ENCODE measurements at regions not wholly inside any gene's neighbourhood (a gene's known extent, or its start where the extent isn't known, plus 50 kb on each side); places are given as distances from the start of the nearest gene placed in this dataset.
"Not testable (repeated sequence)": the region's sequence is repeated elsewhere in the genome, so short reads cannot be mapped to it uniquely, and the experiment has no call there.

DNA sequence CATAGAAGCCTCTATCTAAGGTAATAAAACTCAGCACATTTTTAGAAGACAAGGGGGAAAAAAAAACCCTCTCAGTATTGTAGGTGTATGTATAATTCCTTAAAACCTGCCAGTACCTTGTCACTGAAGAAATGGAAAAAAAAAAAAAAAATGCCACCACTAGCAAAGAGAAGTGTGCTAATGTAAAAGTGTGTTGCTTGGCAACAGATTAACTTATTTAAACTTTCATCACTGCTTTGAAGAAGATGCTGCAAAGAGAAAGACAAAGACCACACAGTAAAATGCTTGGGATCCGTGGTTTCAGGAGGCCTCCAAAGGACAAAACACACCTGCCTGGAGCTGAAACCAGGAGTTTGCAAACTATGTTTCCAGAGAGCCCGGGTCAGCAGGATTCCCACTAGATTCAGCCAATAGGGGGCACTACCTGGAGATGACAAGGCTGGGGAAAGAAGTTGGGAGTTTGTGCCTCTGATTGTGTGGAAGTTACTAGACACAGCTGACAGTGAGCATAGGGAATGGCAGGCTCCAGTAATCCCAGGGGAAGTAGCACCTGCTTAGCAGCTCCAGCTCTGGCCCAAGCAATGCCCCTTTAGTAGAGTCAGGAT lies 169.1 kb upstream of the TRIB2 start:
- intact Hi-C loops (cut with DNase I): no loop called here
- no peak for DNase-seq (ENCODE audit: low spot score)

DNA sequence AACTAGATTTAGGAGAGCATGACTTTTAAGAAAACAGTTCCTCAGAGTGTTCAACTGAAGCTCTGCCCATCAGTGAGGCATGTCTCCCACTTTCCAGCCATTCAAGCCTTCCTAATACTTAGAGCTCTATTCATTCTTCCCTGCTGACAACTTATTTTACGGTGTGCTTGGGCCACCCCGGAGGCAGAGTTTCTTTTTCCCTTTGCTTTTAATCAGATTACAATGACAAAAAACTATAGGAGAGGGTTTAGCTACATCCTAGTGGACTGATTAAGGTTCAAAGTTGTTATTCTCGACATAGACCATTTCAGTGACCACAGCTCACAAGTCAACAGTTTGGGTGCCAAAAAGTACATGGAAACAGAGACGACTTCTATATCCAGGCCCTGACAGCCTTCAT lies 167.8 kb upstream of the TRIB2 start:
- no peak for DNase-seq (ENCODE audit: low spot score)

DNA sequence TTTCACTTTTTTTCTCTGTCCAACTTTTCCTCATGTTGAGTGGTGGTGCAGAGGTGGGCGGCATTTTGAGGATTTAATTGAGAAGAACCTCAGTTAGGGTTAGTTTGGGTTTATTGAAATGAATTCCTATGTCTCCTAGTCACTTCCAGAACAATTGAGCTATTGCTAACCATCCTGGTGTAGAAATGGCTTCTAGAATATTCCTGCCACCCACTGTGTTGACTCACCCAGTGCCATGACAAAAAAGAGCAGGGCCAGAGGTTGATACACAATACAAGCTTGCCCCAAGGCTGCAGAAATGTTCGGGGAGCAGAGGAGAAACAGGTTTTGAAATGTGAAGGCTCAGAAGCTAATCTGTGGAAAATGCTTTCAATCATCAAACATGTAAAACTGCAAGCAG lies 167.1 kb upstream of the TRIB2 start:
- no peak for DNase-seq (ENCODE audit: low spot score)
- intact Hi-C loops (cut with DNase I): loop anchor here (10.0 kb wide), 2 partner anchors 455 to 685 kb away; no protein-coding TSS in a partner anchor

More for the DNA sequence above, 167.8 kb upstream of the TRIB2 start:
- intact Hi-C loops (cut with DNase I): no loop called here

DNA sequence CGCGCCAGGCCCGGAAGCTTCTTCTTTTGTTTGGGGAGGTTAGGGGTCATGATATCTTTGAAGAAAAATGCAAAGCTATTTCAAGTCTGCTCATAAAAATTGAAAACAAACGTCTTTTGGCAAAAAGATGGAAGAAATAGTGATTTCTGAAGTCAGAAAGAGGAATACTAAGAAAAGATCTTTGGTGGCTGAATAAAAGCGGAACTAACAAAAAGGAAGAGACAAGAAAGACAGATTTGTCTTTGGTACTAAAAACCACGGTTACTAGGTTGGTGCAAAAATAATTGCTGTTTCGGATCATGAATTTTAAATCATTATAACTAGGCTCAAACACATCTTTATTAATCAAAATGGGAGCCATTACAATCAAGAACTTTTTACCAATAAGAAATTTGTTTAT lies 164.6 kb upstream of the TRIB2 start:
- no peak for DNase-seq (ENCODE audit: low spot score)
- intact Hi-C loops (cut with DNase I): loop anchor here (10.0 kb wide), 2 partner anchors 453 to 687 kb away; no protein-coding TSS in a partner anchor

DNA sequence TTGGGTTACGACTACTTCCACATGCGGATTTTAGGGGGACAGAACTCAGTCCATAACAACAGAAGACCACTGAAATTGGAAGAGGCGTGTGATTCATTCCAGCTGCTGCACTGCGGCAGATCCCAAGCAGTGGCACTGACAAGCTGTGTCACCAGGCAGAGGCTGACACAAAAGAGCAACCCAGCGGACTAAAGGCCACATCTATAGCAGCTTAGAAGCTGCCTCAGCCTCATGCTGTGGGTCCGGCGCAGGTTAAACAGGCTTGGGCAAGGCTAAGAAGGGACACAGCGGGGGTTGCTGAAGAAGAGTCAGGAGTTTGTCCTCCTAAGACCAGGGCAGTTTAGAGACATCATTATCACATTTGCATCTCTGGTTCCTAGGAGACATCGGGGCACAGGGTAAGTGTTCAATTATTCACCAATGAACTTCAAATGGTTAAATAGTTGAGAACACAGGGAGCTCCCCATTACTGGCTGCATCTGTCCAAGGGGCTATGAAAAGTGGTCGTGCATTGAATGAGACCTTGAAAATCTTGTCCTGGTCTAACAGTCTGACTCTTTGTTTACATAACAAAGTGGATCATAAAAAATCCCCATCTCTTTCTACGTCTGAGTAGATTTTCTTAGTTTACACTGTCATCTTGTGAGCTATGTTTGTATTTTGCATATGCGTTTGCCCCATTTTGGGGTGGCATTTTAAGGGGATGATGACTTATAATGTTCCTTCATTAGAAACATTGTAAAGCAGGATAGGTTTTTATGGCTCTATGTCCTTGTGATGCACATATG lies 162.3 kb upstream of the TRIB2 start:
- DNase-seq (ENCODE audit: low spot score): no peak
- intact Hi-C loops (cut with DNase I): loop anchor here (5.0 to 10.0 kb wide), 3 partner anchors 163 to 690 kb away; partner anchors contain the start of gene TRIB2

DNA sequence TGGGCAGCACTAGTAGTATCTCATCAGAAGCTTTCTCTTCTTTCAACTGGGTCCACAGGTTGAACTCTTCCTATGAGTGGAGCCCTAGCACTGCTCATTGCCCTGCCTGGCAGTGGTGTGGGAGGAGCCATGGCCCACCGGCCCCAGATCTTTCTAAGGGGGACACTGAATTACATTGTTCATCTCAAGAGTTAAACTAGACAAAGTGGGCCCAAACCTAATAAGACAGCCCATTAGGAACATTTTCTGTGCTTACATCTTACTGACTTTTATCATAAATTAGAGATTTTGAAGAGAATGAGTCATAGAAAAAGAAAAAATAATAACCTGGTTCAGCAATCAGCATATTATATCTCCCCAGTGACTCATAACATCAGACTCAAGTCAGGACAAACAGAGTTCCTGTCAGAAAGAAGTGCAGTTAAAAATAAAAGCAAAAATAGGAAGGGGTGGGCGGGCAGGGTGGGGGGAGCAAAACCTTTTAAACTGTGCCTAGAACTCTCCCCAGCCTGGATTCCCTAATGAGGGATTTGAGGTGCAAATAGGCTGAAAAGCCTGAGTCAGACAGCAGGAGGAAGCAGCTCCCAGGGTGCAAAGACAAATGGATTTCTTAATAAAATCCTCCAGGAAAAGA lies 161.6 kb upstream of the TRIB2 start:
- intact Hi-C loops (cut with DNase I): loop anchor here (5.0 to 10.0 kb wide), 3 partner anchors 162 to 690 kb away; partner anchors contain the start of gene TRIB2
- DNase-seq (ENCODE audit: low spot score): no peak

DNA sequence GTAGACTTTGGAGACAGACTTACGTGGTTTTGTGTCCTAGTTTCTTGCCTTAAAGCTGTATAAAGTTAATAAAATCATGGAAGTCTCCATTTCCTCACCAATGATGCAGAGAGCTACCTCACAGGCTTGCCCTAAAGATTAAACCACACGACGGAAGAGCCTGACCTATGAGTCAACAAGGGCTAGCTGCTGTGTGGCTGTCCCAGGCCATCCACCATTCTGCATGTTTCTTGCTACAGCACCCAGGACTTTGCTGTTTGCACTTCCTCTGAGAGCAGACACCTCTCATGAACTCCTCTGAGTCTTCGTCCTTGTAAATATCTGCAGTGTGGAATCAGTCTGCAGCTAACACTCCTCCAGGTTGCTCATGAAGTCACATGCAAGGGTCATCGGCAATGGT lies 160.0 kb upstream of the TRIB2 start:
- intact Hi-C loops (cut with DNase I): loop anchor here (5.0 to 10.0 kb wide), 3 partner anchors 161 to 692 kb away; partner anchors contain the start of gene TRIB2
- DNase-seq (ENCODE audit: low spot score): no peak

DNA sequence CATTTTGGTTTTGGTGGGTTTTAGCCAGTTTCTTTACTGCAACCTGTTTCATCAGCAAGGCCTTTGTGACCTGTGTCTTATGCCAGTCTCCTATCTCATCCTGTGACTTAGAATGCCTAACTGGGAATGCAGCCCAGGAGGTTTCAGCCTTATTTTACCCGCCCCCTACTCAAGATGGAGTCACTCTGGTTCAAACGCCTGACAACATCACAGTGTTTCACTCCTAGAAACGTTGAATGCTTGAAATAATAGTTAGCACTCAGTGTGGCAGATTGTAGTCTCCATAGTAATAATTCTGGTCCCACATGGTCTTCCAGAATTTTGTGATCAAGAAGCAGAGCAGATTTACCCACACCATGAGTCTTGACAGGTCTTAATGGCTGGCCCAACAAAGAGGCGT lies 159.0 kb upstream of the TRIB2 start:
- DNase-seq (ENCODE audit: low spot score): no peak
- intact Hi-C loops (cut with DNase I): loop anchor here (5.0 to 10.0 kb wide), 3 partner anchors 160 to 693 kb away; partner anchors contain the start of gene TRIB2

DNA sequence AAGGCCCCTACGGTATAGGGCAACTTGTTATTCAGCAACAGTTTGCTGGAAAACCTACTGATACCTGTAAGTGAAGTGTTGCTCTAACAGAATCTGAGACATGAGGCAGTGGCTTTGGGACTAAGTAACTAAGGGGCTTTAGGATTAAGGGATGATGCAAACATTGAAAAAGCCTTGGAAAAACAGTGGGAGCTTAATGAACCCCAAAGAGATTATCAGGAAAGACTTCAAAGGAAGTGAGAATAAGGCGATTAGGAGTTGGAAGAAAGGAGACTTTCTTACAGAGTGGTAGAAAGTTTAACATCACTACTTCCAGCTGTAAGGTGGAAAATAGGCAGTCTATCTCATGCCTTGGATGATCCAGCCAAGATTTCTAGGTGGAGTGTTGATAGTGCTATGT lies 158.2 kb upstream of the TRIB2 start:
- intact Hi-C loops (cut with DNase I): loop anchor here (5.0 to 10.0 kb wide), 3 partner anchors 159 to 694 kb away; partner anchors contain the start of gene TRIB2
- DNase-seq (ENCODE audit: low spot score): no peak

DNA sequence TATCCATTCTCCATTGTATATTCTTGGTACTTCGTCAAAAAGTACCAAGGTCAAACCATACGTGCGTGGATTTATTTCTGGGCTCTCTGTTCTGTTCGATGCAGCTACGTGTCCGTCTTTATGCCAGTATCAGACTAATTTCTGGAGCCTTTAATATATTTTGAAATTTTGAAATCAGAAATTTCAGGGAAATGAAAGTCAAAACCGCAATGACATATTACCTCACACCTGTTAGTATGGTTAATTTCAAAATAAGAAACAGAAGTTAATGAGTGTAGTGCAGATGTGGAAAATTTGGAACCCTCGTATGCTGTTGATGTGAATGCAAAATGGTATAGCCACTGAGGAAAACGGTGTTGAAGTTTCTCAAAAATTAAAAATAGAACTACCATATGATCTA lies 156.1 kb upstream of the TRIB2 start:
- DNase-seq (ENCODE audit: low spot score): no peak
- intact Hi-C loops (cut with DNase I): no loop called here

DNA sequence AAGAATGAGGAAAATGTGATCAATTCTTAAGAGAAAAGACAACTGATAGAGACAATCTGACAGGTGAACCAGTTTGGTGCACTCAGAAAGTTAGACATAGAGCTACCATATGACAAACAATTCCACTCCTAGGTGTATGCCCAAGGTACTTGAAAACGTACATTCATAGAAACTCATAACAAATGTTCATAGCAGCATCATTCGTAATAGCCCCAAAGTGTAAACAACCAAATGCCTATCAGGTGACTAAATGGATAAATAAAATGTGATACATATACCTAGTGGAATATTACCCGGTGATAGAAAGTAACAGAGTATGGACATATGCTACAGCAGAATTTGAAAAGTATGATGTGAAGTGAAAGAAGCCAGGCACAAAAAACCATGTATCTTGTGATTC lies 149.3 kb upstream of the TRIB2 start:
- DNase-seq (ENCODE audit: low spot score): no peak
- intact Hi-C loops (cut with DNase I): no loop called here

DNA sequence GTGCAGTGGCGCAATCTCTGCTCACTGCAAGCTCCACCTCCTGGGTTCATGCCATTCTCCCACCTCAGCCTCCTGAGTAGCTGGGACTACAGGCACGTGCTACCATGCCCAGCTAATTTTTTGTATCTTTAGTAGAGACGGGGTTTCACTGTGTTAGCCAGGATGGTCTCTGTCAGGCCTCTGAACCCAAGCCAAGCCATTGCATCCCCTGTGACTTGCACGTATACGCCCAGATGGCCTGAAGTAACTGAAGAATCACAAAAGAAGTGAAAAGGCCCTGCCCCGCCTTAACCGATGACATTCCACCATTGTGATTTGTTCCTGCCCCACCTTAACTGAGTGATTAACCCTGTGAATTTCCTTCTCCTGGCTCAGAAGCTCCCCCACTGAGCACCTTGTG lies 147.2 kb upstream of the TRIB2 start:
- intact Hi-C loops (cut with DNase I); DNase-seq (ENCODE audit: low spot score): not testable (repeated sequence)

DNA sequence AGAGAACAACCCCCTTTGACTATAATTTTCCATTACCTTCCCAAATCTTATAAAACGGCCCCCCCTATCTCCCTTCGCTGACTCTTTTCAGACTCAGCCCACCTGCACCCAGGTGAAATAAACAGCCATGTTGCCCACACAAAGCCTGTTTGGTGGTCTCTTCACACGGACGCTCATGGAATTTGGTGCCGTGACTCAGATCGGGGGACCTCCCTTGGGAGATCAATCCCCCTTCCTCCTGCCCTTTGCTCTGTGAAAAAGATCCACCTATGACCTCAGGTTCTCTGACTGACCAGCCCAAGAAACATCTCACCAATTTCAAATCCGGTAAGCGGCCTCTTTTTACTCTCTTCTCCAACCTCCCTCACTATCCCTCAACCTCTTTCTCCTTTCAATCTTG lies 146.8 kb upstream of the TRIB2 start:
- intact Hi-C loops (cut with DNase I); DNase-seq (ENCODE audit: low spot score): not testable (repeated sequence)

DNA sequence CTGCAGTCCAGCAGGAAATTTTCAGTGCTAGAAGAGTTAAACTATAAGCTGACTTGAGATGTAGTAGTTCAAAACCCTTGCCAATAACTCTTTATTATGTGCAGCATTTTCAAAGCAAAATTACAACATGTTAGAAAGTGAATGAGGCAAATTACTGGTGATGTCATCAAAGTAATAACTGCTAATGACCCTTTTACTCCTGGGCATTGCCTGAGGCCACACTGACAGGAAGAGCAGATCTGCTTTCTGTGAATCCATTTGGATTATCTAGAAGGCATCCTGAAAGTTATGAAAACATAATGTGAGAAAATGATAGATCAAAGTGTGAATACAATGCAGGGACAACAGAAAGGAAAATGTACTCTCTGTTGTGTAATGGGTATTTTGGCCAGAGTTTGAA lies 139.6 kb upstream of the TRIB2 start:
- intact Hi-C loops (cut with DNase I): no loop called here
- no peak for DNase-seq (ENCODE audit: low spot score)

DNA sequence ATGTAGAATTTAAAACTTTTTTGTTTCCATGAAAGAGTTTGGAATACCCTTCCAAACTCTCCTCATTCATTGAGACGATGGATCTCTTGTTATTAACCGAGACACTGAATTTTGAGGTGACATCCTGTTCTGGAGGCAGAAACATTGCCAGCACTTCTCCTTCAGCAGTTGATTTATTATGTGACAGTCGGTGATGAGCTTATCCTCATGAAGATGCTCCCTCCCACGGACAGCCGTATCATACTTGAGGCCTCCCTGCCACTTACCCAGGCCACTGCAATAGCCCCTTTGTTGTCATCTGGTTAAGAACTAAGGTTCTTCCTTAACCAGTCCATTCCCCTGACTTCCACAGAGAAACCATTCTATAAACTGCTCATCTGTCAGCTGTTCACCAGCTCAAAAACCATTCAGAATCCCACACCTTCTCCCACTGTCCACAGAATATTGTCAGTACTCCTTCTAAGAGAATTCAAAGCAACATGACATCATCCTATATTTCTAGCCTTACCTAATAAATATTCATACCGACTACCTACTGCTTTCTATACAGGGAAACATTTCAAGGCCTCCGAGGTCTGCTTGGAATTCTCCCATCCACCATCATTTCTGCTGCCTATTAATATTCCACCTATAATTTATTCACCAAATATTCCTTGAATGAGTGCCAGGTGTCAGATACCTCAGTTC lies 139.0 kb upstream of the TRIB2 start:
- intact Hi-C loops (cut with DNase I): no loop called here
- DNase-seq (ENCODE audit: low spot score): no peak

DNA sequence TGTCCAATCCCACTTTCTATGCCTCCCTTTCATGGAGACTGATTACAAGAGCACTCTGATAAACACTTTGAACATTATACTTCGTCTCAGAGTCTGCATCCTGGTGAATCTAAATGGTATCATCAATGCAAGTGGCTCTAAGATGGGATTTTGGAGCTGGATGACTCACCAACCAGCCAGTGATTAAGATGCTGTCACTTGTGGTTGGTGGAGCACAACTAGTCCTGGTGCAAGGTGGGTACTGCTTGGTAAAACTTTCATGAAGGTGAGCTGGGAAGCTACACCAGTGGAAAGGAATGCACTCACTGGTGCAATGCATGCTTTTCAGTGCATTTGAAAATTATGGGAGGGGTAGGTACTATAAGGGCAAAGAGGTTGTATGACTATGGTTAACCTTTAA lies 137.7 kb upstream of the TRIB2 start:
- no peak for DNase-seq (ENCODE audit: low spot score)
- intact Hi-C loops (cut with DNase I): no loop called here

DNA sequence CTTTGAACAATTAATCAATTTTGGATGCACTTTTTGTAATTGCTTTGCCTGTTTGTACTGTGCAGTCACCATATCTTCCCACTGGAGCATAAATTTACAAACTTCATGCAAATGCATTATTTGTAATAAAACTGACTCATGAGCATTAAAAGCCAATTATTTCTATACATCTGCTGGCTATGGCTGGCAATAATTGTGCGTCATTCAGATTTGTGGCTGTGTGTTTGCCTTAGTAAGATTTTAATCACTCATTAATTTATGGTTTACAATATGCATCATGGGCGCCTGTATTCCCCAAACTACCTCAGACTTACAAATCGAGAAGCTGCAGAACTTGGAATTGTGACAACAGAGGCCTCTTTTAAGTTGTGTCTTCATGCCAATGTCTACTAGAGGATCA lies 132.4 kb upstream of the TRIB2 start:
- intact Hi-C loops (cut with DNase I): no loop called here
- DNase-seq (ENCODE audit: low spot score): no peak

DNA sequence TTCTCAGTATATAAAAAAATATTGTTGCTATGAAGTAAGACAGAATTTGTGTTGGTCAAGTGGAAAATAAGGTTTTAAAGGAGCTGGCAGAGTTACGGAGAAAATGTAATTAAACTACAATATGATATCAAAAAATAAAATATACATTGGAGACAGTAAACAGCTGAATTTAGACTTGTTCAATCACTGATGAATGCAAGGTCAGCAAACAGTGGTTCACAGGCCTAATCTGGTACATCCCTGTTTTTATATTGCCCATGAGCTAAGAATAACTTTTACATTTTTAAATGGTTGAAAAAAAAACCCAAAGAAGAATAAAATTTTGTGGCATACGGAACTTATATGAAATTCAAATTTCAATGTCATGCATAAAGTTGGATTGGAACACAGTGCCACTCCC lies 131.0 kb upstream of the TRIB2 start:
- intact Hi-C loops (cut with DNase I): no loop called here
- no peak for DNase-seq (ENCODE audit: low spot score)

DNA sequence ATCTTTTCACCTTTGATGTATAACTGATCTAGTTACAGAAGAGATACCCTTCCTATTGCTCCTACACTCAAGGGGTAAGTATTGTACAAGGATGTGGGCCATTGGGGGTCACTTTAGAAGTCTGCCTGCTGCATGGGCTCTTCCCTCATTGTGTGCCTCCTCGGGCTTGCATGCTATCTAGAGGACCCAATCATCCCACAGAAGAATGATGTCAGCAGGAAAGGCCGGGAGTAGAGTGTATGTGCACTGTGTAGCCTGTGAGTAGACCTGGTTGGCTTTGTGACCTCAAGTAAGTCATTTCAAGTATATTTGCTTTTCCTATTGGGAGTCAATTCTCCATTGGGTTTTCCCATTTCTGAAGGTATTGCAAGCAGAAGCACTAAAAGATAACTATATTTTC lies 129.5 kb upstream of the TRIB2 start:
- no peak for DNase-seq (ENCODE audit: low spot score)
- intact Hi-C loops (cut with DNase I): no loop called here
